ENCODE measurements at regions not wholly inside any gene's neighbourhood (a gene's known extent, or its start where the extent isn't known, plus 50 kb on each side); places are given as distances from the start of the nearest gene placed in this dataset.

DNA sequence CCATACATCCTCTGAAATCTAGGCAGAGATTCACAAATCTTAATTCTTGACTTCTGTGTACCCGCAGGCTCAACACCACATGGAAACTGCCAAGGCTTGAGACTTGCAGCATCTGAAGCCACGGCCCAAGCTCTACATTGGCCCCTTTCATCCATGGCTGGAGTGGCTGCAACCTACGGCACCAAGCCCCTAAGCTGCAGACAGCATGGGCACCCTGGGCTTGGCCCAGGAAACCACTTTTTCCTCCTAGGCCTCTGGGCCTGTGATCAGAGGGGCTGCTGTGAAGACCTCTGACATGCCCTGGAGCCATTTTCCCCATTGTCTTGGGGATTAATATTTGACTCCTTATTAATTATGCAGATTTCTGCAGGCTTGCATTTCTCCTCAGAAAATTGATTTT lies 457.9 kb downstream of the GRIA2 start:
- TF ChIP-seq POLR2AphosphoS5 (IDR thresholded peaks at IDR 0.05) (no peak), POLR2A (IDR thresholded peaks at IDR 0.05) (no peak)
- TF ChIP-seq, protein P1, sequence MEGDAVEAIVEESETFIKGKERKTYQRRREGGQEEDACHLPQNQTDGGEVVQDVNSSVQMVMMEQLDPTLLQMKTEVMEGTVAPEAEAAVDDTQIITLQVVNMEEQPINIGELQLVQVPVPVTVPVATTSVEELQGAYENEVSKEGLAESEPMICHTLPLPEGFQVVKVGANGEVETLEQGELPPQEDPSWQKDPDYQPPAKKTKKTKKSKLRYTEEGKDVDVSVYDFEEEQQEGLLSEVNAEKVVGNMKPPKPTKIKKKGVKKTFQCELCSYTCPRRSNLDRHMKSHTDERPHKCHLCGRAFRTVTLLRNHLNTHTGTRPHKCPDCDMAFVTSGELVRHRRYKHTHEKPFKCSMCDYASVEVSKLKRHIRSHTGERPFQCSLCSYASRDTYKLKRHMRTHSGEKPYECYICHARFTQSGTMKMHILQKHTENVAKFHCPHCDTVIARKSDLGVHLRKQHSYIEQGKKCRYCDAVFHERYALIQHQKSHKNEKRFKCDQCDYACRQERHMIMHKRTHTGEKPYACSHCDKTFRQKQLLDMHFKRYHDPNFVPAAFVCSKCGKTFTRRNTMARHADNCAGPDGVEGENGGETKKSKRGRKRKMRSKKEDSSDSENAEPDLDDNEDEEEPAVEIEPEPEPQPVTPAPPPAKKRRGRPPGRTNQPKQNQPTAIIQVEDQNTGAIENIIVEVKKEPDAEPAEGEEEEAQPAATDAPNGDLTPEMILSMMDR (IDR thresholded peaks at IDR 0.05 in 8 of 11, conservative IDR thresholded peaks at IDR 0.05 in 3 of 11): no peak
- Histone ChIP-seq H3K36me3 (no peaks in the 10 kb centered on the region), H3K4me1 (no peaks in the 10 kb centered on the region), H3K4me3 (no peak overlapping the region), H3K27ac (no peak overlapping the region), H3K27me3 (replicated peaks in 1 of 7) (no peaks in the 10 kb centered on the region), H3K9me3 (peaks cover 0 to 23% (median 13%) of the 10 kb centered on the region in 8 donors)
- intact Hi-C loops (cut with DNase I; ENCODE audit: low total_unique reads): no loop called here
- 76 to 93% (median 88%) methylated on average over 3 of the region's 3 CpGs for WGBS, 5 donors
- DNase-seq: no peak

DNA sequence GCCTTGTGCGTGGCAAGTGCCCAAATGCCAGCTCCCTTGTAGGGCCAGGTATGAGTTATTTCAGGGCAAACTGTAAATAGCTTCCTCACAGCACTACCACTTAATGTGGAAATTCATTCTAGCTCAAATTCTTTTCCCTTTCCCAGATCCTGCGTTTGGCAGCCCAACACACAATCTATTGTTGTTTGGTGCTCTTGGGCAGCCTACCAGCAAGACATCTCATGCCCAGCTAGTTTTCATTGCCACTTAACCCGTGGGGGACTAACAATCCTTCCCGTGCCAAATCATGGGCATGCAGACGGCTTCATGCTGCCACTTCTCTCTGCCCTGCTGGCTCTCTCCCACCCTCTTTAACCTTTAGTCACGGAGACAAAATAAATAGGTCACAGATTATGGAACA lies 454.2 kb downstream of the GRIA2 start:
- no peaks in the 10 kb centered on the region for H3K27me3 ChIP-seq (replicated peaks in 1 of 7)
- no peak overlapping the region for H3K4me3 ChIP-seq
- H3K36me3 ChIP-seq: no peaks in the 10 kb centered on the region
- H3K9me3 ChIP-seq: peaks cover 0 to 23% (median 13%) of the 10 kb centered on the region in 8 donors
- no peaks in the 10 kb centered on the region for H3K4me1 ChIP-seq
- intact Hi-C loops (cut with DNase I; ENCODE audit: low total_unique reads): no loop called here
- 64 to 75% (median 68%) methylated on average over 6 of the region's 6 CpGs for WGBS, 5 donors
- no peak for DNase-seq
- no peak overlapping the region for H3K27ac ChIP-seq
- TF ChIP-seq POLR2A (IDR thresholded peaks at IDR 0.05): no peak
- TF ChIP-seq, protein P1 (IDR thresholded peaks at IDR 0.05 in 8 of 11, conservative IDR thresholded peaks at IDR 0.05 in 3 of 11): no peak
- TF ChIP-seq POLR2AphosphoS5 (IDR thresholded peaks at IDR 0.05): no peak

DNA sequence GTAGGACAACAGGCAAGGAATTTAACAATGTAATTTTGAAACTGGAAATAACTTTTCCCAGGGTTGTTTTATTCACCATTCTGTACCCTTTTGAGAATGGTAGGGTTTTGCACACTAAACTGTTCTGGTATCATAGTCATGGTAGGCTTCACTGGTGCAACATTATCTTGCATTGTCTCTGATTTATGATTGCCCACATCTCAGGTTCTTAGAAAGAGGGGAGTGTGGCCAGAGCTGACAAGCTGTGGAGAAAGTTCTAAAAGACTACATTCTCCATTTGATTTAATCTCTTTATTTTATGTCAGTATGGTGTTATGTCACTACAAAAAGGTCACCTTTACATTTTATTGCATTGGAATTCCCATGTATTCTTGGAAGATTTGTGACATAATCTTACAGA lies 447.3 kb downstream of the GRIA2 start:
- TF ChIP-seq POLR2A (IDR thresholded peaks at IDR 0.05) (no peak), POLR2AphosphoS5 (IDR thresholded peaks at IDR 0.05) (no peak)
- TF ChIP-seq, protein P1 (IDR thresholded peaks at IDR 0.05 in 8 of 11, conservative IDR thresholded peaks at IDR 0.05 in 3 of 11): no peak
- intact Hi-C loops (cut with DNase I; ENCODE audit: low total_unique reads): no loop called here
- Histone ChIP-seq H3K9me3 (no peaks in the 10 kb centered on the region), H3K4me3 (no peak overlapping the region), H3K36me3 (no peaks in the 10 kb centered on the region), H3K27me3 (replicated peaks in 1 of 7) (no peaks in the 10 kb centered on the region), H3K4me1 (no peaks in the 10 kb centered on the region), H3K27ac (no peak overlapping the region)
- DNase-seq: no peak

DNA sequence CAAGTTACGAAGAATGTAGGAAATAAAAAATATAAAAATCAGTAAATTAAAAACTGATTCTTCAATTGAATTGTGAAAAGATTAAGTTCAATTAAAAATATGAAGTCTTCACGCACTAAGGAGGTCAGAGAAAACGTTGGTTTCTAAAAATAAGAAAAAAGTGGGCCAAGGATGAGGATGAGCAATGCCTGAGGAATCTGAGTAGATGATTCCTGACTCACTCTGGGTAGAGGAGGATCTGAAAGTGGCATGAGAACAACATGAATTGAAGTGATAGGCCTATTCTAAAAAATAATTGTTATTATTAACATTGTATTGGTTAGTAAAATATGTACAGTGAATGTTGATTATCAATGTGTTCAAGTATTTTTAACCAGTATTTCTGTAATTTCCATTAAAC lies 444.2 kb downstream of the GRIA2 start:
- intact Hi-C loops (cut with DNase I; ENCODE audit: low total_unique reads): no loop called here

More for the DNA sequence above, 444.2 kb downstream of the GRIA2 start:
- H3K9me3 ChIP-seq: peaks cover 0 to under 1% (median 0%) of the 10 kb centered on the region in 8 donors
- H3K27ac ChIP-seq: no peak overlapping the region
- 55 to 72% (median 65%) methylated on average over 3 of the region's 3 CpGs for WGBS, 5 donors
- no peak for DNase-seq
- H3K27me3 ChIP-seq (replicated peaks in 1 of 7): no peaks in the 10 kb centered on the region
- H3K4me3 ChIP-seq: no peak overlapping the region
- H3K4me1 ChIP-seq: no peaks in the 10 kb centered on the region
- no peaks in the 10 kb centered on the region for H3K36me3 ChIP-seq
- TF ChIP-seq, protein P1 (IDR thresholded peaks at IDR 0.05 in 8 of 11, conservative IDR thresholded peaks at IDR 0.05 in 3 of 11): no peak
- no peak for TF ChIP-seq POLR2A (IDR thresholded peaks at IDR 0.05)
- TF ChIP-seq POLR2AphosphoS5 (IDR thresholded peaks at IDR 0.05): no peak

All from spleen (tissue), 11 donors.